NCI-H510A treated with DMSO at 0.1 percent for 48 hours (cell line): ENCODE measurements at regions not wholly inside any gene's neighbourhood (a gene's known extent, or its start where the extent isn't known, plus 50 kb on each side); places are given as distances from the start of the nearest gene placed in this dataset.
A peak's percentile ranks its signal among the peaks of the same experiment; 100 is the strongest.

Experiments
- DNase-seq: peaks from one replicate; lab custom pipeline; 2025; lab: John Stamatoyannopoulos, UW

DNA sequence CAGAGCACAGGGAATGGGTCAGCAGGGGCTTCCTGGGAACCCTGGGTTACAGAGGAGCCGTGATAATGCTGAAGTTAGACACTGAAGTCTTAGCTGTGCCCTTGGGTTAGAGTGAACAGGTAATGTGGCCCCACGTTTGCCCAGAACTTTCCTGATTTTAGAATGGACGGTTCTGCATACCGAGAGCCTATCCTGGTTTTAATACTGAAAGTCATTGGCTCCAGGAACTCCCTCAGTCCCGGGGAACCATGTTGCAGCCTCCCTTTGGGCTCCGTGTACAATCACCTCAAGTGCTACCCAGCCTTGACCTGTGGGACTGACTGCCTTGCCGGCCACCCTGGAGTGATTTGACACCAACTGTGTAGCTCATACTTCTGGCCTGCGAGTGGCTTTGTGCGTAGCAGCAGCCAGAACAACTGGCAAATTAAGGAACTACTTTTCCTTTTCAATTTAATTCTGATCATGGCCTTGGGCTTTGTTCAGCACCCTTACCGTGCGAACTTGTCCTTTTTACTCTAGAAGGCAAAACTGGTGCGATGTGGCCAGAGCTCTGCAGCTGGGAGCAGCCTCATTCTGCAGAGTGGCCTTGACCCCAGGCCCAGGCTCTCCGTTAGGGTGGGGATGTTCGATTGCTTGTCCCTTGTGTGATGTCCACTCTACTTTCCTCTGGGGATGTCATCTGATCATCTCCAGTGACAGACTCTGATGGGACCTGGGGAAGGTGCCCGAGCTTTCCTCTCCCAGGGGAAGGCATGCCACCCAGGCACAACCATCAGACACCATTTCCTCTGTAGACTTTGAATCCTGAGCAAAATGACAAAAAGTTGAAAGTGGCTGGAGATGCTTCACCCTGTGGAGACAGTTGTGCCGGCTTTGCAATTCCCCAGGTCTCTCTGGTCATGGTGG is 265.9 kb downstream of the GLRX3 start:
- no peak for DNase-seq

DNA sequence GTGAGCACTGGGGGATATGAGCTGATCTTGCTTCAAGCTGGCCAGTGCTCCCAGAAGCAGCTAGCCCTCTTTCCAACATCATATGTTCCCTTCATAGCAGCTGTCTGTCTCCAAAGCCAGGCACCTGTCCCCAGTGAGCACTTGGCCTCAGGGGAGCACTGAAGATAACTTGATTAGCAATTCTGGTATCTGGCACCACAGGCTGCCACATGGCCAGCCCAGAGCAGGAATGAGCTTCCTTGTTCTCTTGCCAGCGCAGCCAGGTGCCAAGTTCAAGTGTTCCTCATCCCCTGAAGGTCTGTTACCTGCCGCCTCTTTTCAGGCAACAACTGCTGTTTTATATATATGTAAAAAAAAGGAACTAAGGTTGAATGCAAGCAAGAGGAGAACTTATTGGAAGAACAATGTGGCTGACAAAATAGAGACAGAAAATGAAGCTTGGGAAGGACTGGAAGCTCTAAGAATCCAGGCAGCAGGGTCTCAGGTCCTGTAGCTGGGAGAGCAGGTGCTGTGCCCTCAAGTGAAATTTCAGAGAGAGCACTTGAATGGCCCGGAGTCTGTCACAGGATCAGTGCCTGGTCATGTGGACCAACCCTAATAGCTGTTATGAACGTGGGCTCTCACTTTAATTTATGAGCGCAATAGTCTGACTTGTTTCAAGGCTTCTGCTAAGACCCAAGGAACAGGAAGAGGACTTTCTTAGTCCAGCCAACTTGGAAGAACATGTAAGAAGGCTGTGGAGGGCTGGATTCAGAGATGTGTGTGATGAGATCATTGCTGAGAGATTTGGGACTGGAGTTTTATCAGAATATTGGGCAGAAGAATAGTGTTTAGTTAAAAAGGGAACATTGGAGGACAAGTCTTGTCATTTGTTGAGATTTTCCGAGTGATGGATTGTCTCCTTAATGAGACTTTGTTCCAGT is 267.2 kb downstream of the GLRX3 start:
- no peak for DNase-seq

DNA sequence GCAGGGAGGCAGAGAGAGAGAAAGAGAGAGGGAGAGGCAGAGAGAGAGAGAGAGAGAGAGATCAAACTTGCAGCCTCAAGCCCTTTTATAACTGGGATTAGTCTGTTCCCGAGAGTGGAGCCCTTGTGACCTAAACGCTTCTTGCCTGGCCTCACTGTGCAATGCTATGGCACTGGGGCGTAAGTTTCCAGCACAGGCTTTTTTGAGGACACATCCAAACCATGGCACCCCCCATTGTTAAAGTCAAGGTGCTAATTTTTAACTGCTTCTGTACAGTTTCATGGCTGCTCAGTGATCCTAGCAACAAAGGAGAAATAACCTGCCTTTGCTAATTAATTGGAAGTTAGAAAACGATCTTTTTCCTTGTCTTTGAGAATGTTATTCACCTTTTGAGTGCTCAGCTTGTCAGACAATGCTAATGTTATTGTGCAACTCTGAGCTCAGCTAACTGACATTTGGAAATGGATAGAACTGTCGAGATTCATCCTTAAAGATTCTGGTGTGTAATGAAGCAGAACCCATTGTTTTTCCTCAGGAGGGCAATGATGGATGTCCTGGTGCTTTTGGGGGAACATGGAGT is 268.4 kb downstream of the GLRX3 start:
- DNase-seq = no peak

DNA sequence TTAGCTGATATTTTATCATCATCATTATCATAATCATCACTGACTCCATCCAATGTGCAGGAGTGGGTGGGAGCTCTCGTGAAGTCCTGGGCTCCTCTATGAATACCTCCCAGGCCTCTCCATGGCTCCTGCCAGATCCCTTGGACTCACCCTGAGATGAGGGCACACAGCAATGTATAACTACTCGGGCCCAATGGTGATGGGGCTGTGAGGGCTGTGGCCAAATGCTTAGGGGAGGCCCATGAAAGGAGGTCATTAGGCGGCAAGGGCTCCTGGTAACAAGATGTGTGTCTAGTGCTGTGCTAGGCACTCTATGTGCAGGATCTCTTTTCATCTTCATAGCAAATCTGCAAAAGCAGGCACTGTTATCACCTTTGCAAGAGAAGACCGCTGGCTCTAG is 270.9 kb downstream of the GLRX3 start:
- no peak for DNase-seq

DNA sequence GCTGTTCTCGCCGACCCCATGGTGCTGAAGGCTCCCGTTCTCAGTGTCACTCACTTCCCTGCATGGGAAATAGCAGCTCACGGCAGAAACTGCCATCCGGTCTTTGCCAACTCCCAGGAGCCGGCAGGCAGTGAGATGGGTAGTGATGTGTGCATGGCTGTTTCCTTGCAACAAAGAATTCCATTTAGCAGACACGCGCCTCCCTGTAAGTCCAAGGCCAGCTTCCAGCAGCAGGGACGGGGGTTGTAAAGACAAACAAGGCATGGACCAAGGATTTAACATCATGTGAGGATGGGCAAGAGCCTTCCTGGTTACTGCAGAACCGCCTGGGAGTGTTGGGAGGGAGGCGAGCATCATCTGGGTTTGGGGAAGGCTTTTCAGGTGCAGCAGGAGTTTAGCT is 273.1 kb downstream of the GLRX3 start:
- DNase-seq = no peak

DNA sequence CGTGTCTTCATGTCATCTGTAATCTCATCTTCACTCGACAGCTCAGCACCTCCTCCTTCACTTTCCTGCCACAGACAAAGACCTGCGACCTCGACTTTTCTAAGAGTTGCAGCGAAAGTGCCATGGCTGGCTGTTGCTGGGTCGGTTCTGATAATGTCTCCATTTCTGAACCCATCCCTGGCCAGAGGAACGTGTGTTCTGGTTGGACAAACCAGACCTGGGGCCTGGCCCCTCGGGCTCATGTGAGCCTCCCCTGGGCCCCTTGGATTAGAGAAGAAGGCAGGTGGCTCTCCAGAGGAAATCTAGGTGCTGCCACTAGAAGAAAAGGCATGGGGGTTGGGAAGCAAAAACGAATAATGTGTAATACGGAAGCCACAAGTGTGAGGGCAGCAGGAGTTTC is 273.7 kb downstream of the GLRX3 start:
- DNase-seq = no peak

DNA sequence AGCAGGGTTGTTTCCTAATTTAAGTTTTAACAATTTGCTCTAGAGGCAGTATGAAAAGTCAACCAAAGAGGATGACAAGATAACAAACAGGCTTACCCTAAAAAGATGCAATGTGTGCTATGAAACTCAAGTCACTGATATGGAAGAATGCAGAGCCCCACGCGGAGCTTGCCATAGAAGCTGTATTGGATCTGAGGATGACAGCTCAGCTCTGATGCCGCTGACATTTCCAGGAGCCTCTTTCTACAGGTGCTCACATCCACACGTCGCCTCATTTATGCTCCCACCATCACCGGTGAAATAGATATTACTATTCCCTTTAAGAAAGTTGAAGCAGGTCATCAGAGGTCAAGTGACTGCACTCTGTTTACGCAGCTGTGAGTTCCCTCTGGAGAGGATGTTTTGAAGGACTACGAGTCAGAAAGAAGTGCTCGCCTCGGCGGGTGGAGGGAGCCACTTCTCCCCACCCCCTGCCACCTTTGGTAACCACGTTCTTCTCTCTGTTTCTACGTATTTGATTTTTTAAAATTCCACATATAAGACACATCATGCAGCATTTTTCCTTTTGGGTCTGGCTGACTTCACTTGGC is 275.4 kb downstream of the GLRX3 start:
- peak; percentile 25 for DNase-seq

DNA sequence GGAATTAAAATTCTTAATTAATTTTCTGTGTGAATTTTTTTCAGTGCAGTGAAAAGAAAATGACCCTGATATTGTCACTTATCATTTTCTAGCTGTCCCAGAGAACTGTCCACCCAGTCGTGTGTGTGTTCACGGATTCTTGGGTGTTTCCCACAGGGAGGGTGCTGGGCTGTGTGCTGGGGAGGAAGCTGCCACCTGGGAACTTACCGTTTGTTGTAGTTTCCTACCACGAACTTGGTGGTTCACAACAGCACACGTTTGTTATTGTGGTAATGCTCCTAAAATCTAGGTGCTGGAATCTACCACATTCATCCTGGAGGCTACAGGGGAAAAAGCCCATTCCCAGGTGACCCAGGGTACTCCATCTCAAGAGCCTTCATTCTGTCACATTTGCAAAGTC is 276.1 kb downstream of the GLRX3 start:
- DNase-seq = no peak

DNA sequence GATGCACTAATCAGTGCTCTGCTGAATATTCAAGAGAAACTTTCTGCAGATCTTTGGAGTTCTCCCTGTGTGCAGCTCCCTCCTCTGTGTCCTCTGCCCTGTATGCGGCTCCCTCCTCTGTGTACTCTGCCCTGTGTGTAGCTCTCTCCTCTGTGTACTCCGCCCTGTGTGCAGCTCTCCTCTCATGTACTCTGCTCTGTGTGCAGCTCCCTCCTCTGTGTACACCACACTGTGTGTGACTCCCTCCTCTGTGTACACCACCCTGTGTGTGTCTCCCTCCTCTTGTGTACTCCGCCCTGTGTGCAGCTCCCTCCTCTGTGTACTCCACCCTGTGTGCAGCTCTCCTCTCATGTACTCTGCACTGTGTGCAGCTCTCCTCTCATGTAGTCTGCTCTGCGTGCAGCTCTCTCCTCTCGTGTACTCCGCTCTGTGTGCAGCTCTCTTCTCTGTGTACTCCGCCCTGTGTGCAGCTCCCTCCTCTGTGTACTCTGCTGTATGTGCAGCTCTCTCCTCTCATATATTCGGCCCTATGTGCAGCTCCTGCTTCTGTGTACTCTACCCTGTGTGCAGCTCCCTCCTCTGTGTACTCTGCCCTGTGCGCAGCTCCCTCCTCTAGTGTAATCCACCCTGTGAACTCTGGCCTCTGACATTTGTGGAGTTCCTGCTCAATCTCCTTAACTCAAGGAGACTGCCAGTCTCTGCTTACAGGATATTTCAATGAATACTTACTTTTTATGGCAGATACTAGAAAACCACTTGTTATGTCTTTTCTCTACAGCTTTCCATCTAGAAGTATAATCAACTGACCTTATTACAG is 280.4 kb downstream of the GLRX3 start:
- no peak for DNase-seq

DNA sequence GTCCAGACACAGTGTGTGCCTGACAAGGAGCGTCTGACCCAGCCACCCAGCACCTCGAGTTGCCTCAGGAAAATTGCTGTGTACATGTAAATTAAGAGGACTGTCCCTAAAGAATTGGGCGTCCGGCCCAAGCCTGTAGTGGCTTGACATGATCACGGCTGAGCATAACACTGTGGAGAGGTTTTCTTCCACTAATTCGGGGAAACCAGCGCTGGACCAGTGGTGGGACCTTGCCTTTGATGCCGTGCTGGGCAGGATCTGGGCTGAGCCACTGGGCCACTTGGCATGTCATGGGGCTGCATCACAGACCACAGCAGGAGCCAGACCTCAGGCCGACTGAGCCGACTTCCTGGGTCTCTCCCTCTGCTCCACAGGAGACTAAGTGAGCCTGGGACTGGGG is 282.5 kb downstream of the GLRX3 start:
- DNase-seq = no peak

DNA sequence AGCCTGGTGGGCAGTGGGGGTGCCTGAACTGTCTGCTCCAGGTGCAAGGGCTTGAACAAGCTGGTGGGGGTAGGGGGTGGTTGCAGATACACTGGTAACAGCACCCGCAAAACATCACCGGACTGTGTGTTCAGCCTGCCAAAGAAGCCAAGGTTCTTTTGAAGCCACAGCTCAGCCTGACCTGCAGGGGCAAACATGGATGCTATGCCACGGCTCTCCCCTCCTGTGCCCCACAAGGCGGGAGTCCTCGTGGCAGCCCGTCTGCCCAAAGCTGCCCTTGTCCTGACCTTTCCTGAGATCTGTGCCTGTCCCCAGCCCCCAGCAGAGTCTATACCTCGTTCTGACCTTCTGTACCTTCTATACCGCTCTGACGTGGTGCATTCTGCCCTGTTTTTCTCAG is 285.7 kb downstream of the GLRX3 start:
- DNase-seq = no peak

DNA sequence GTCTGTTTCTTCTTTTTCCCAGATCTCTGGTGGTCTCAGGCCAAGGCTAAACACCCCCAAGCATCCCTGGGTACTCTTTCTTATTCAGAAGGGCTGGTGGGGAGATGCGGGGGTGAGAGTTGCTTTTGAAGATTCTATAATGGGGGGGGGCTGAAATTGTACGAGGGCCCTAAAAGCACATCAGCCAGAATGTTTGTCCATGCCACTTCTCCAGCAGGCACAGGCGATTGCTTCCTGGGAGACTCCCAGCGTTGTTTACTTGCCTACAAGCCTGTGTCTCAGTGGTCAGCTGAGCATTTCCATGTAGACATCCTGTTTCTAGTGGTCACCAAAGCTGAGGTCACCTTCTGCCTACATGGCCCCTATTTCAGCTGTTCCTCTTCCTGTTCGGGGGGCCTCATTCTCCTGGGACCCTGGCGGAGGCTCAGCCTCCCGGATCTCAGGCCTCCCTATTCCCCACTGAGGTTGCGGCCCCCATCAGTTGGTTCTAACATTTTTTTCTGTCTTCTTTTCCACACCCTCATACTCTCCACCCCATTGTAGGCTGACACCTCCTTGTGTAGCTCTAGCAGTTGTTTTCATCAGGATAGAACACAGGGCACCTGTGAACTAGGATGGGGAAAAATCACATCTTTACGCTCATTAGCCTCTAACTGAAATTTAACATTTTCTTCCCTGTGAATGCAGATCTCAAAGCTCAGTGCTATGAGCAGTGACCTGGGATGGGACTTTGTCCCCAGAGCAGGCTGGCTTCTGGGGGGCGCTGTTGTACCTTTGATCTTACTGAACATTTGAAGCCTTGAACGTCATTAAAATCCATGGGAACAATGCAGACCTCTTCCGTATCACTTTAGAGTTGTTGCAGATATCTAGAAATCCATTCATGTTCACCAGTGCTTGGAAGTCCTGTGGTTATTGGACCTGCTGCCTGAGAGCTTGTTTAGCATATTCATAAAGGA is 286.5 kb downstream of the GLRX3 start:
- DNase-seq = no peak

DNA sequence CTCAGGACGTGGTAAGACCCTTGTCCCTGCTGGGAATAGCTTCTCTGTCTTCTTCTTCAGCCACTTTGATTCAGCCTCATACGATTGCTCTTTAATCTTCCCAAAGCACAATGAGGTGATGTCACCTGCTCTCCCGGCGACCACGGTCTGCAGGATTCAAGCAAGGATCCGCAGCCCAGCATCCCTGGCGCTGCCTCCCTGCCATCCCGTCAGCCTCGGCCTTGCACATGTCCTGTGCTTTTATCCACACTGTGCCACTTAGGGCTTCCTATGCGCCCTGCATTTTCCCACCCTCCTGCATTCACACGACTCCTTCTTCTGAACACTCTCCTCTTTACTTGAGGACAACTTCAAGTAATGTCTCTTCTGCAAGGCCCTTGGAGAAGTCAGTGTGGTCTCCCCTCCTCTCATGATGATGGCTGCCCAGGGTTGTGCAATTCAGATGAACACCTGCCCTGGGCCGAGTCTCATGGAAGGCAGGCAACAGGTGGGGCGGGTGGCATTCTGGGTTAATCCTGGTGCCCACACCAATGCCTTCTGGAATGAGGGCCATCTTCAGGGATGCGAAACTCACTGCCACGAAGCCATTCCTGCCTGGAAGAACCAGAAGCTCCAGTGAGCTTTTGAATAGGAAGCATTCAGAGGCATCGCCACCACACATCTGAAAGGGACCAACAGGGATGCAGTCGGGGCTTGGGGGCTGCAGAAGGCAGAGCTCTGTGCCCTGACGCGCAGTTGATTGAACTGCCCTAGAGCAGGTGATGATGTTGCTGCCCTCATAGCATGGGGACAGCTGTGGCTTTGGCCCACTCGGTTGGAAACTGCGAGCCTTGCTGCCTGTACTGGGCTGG is 287.5 kb downstream of the GLRX3 start:
- no peak for DNase-seq

DNA sequence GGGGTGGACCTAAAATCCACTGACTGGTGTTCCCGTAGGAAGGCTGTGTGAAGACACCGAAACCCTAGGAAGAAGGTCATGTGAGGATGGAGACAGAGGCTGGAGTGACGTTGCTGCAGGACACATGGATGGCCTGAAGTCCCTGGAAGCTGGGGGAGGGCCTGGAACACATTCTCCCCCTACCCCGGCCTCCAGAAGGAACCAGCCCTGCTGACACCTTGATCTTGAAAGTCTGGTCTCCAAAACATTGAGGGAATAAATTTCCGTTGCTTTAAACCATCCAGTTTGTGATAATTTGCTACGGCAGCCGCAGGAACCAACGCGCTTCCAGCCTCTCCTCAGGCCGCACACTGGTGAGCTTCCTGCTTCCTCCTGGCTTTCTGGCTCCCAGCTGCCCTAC is 288.2 kb downstream of the GLRX3 start:
- no peak for DNase-seq

DNA sequence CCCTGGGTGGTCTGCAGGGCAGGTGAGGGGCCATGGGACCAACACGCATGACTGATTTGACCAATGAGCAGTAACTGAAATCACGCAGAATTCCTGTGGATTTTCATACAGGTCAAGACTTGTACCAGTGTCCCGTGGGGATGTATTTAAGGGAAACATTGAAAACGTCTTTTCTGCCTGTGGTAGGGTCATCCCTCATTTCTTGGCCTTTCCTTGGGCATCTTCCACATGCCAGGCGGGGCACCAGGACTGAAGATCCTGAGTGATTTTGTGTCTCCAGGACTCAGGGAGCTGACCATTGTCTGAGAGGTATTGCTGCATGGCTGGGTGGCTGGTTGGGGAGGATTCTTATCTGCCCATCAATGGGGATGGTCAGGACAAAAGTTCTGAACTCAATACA is 289.0 kb downstream of the GLRX3 start:
- no peak for DNase-seq

DNA sequence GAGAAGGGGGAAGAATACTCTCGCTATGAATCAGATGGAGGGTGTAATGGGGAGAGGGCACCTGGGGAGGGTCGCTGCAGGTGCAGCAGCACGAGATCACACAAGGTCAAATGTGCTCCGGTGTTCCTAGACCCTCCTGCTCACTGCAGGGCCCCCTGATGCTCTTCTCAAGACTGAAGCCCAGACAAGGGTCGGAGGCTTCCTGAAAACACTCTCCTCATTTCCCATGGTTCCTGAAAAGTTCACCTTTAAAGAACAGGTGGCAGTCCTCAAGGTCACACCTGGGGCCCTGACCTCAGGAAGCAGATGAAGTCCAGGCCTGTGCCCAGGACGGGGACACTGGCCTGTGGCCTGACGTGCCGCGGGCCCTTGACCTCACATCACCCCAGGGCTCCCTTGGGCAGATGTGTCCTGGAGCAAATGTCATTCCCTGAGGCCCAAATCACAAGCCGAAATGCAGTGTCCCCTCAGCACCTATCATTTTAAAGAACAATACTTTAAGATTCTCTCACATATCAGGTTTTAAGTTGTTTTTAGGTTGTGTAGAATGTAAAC is 289.8 kb downstream of the GLRX3 start:
- no peak for DNase-seq

DNA sequence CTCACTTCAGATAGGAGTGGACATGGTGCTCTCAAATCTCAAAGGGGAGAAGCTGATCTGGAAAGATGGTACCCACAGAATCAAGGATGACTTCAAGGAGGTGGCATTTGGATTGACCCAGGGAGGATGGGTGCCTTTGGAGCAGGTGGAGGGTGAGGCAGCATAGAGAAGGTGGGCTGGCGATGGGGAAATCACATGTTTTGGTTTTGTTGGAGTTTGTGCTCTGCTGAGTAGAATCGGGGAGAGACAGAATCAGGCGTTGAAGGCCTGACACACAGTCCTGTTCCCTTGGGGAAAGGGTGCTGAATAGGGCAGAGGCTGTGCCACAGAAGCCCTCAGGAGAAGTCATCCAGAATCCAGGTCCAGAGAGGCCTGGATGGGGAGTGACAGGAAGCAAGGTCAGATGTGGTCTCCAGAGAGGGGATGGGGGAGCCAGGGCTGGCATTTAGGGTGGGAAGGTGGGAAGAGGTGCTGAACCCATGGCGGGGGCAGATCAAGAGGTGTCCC is 291.1 kb downstream of the GLRX3 start:
- DNase-seq = no peak

DNA sequence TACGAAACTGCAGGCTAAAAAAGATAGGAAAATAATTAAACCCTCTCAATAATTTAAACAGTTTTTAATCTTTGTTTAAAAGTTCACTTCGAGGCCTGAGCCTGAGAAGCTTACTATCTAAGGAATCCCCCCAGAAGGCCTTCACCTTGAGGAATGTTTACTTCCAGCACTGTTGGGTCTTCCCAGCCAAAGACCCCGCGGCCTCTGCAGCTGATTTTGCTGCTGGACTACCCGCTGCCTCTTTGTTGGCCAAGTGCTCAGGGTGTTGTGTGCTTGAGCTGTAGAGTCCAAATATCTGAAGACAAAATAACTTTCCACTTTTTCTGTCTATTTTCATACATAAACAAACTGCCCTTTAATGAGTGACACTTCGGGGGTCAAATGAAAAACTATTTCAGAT is 292.7 kb downstream of the GLRX3 start:
- DNase-seq = no peak

DNA sequence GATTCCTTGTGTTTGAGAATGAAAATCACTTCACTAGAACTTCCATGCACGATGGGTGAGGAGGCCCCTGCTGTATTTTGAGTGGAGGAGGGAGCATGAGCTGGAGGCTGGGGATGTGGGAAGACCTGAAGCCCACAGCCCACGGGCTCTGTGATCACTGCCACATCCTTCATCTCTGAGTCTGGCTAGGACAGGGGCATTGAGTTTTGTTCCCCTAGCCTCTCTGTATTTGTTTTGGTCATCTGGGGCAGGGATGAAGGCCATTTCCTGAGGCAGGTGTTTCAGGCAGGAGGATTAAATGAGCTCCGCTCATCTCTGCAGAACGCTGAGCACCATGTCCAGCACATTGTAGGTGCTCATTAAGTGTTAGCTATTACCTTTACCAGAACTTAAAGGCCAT is 293.6 kb downstream of the GLRX3 start:
- DNase-seq = no peak
